ENCODE measurements at regions not wholly inside any gene's neighbourhood (a gene's known extent, or its start where the extent isn't known, plus 50 kb on each side); places are given as distances from the start of the nearest gene placed in this dataset.

DNA sequence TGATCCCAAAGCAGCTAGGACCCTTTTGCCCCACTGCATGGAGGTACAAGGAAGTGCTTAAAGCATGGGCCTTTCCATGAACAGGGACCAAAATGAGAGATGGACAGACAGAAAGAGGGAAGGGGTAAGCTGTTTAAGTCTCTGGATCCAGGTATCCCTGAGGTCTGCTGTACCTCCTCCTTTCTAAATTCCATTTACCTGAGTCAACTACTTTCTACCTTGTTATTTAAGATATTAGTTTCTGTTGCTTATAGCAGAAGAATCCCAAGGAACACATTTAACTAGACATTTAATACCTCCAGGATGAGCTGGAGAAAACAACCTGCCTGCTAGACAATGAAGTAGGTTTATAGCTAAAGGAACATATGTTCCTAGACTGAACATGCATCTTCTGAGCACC lies 157.6 kb upstream of the TMCC3 start:
- TF ChIP-seq CTCF (IDR thresholded peaks at IDR 0.05; ENCODE audit: borderline replicate concordance, extremely low read depth, low read length, poor library complexity, severe bottlenecking), result no peak
- no peak for TF ChIP-seq EZH2 (IDR thresholded peaks at IDR 0.05; ENCODE audit: borderline replicate concordance, low read depth, low read length, severe bottlenecking)
